MCF 10A (cell line): ENCODE measurements at regions not wholly inside any gene's neighbourhood (a gene's known extent, or its start where the extent isn't known, plus 50 kb on each side); places are given as distances from the start of the nearest gene placed in this dataset.

Source experiments
- BruUV-seq: library from RNA; stranded (reverse); fragments of 400-500 nt; replicated peaks from 2 replicates; lab custom pipeline; 2021; lab: Mats Ljungman, UMichigan
- CTCF ChIA-PET: fragments of 300-600 bp; sonication (Branson Sonifier 250); formaldehyde crosslinking; extraction: SDS; loops from one replicate; lab custom pipeline; 2021; ENCODE audit warnings: antibody characterized with exemption, inconsistent platforms; lab: Yijun Ruan, JAX
- POLR2A ChIA-PET: fragments of 300-600, 350-650 bp; sonication (Branson Sonifier 250); formaldehyde crosslinking; extraction: SDS; loops from one replicate; lab custom pipeline; 2020; ENCODE audit warnings: antibody characterized with exemption, inconsistent platforms; lab: Yijun Ruan, JAX
- DNase-seq: peaks from one replicate; pipeline ENCODE4 v3.0.0-alpha.2; 2018; ENCODE audit not compliant: unreplicated experiment
- H3K27ac Mint-ChIP-seq: one replicate; pipeline ENCODE4 v1.8.0; 2022; ENCODE audit warnings: mild to moderate bottlenecking, low read depth, mixed read lengths; ENCODE audit not compliant: unreplicated experiment
- H3K27me3 Mint-ChIP-seq: one replicate; pipeline ENCODE4 v1.8.0; 2022; ENCODE audit warnings: mixed read lengths; ENCODE audit not compliant: insufficient read depth, unreplicated experiment
- H3K36me3 Mint-ChIP-seq: one replicate; pipeline ENCODE4 v1.8.0; 2022; ENCODE audit warnings: mild to moderate bottlenecking, moderate library complexity, mixed read lengths; ENCODE audit not compliant: insufficient read depth, unreplicated experiment
- H3K4me1 Mint-ChIP-seq: one replicate; pipeline ENCODE4 v1.8.0; 2022; ENCODE audit warnings: mixed read lengths; ENCODE audit not compliant: insufficient read depth, unreplicated experiment
- H3K4me3 Mint-ChIP-seq: one replicate; pipeline ENCODE4 v1.8.0; 2022; ENCODE audit warnings: mild to moderate bottlenecking, moderate library complexity, mixed read lengths; ENCODE audit not compliant: unreplicated experiment
- H3K9me3 Mint-ChIP-seq: one replicate; pipeline ENCODE4 v1.8.0; 2022; ENCODE audit warnings: mixed read lengths; ENCODE audit not compliant: unreplicated experiment
- intact Hi-C: fragments of 100-400 bp; cut with micrococcal nuclease; formaldehyde crosslinking; loops from 2 replicates; pipeline ENCODE4 v1.14.1; 2022
- TF ChIP-seq, protein P1 (sequence below): fragments of 200-600 bp; IDR thresholded peaks from one replicate; pipeline ENCODE4 v1.8.0; 2022; ENCODE audit warnings: antibody characterized with exemption, mild to moderate bottlenecking; ENCODE audit not compliant: unreplicated experiment

DNA sequence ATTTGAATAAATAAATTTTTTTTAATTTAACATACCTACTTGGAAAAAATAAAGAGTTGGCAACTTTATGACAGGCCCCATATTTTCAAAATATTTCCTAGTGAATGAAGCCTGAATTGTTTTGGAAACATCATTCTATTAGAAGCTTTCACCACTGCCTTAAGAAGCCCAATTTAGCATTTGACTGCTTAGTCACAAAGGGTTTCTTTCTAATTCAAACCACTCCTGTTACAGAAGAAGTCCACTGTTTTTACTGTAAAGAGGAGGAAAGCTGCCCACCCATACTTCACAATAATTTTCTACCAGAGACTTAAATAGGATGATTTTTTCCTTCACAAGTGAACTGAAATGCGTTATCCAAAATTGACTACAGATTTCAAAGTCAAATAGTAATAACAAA, 534.6 kb upstream of the PTBP2 start:
- intact Hi-C loops, result no loop called here
- H3K36me3 Mint-ChIP-seq, result no peaks in the 10 kb centered on the region
- DNase-seq, result no peak
- peaks cover 18% of the 10 kb centered on the region for H3K9me3 Mint-ChIP-seq
- TF ChIP-seq, protein P1, sequence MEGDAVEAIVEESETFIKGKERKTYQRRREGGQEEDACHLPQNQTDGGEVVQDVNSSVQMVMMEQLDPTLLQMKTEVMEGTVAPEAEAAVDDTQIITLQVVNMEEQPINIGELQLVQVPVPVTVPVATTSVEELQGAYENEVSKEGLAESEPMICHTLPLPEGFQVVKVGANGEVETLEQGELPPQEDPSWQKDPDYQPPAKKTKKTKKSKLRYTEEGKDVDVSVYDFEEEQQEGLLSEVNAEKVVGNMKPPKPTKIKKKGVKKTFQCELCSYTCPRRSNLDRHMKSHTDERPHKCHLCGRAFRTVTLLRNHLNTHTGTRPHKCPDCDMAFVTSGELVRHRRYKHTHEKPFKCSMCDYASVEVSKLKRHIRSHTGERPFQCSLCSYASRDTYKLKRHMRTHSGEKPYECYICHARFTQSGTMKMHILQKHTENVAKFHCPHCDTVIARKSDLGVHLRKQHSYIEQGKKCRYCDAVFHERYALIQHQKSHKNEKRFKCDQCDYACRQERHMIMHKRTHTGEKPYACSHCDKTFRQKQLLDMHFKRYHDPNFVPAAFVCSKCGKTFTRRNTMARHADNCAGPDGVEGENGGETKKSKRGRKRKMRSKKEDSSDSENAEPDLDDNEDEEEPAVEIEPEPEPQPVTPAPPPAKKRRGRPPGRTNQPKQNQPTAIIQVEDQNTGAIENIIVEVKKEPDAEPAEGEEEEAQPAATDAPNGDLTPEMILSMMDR, result no peak
- H3K4me1 Mint-ChIP-seq, result no peaks in the 10 kb centered on the region
- no peaks in the 10 kb centered on the region for H3K27me3 Mint-ChIP-seq
- no peak overlapping the region for H3K27ac Mint-ChIP-seq
- CTCF ChIA-PET, result interaction anchor here (0.5 to 0.7 kb wide), 2 partner anchors 22 to 916 kb away, joined by 3 to 4 read pairs; no protein-coding TSS in a partner anchor
- no peak overlapping the region for H3K4me3 Mint-ChIP-seq
- POLR2A ChIA-PET, result no interaction called here
- no TSS peak for BruUV-seq

DNA sequence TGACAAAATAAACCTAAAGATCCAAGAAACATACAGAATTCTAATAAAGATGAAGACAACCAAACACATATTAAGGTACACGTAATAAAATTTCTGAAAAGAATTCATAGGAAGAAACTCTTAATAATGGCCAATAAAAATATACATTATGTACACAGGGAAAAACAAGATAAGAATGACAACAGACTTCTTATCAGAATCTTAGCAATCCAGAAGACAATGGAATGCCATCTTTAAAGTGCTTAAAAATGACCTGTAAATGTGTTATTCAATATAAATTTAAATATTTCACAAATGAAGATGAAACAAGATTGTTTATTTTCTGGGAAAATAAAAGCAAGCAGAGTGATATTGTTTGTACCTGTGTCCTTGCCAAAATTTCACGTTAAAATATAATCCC, 530.4 kb upstream of the PTBP2 start:
- peaks cover 18% of the 10 kb centered on the region for H3K9me3 Mint-ChIP-seq
- ChIA-PET POLR2A (no interaction called here), CTCF (no interaction called here)
- BruUV-seq, result no TSS peak
- intact Hi-C loops, result no loop called here
- no peaks in the 10 kb centered on the region for H3K36me3 Mint-ChIP-seq
- H3K27ac Mint-ChIP-seq, result no peak overlapping the region
- no peak overlapping the region for H3K4me3 Mint-ChIP-seq
- H3K27me3 Mint-ChIP-seq, result no peaks in the 10 kb centered on the region
- H3K4me1 Mint-ChIP-seq, result no peaks in the 10 kb centered on the region
- TF ChIP-seq, protein P1, result no peak
- DNase-seq, result no peak

DNA sequence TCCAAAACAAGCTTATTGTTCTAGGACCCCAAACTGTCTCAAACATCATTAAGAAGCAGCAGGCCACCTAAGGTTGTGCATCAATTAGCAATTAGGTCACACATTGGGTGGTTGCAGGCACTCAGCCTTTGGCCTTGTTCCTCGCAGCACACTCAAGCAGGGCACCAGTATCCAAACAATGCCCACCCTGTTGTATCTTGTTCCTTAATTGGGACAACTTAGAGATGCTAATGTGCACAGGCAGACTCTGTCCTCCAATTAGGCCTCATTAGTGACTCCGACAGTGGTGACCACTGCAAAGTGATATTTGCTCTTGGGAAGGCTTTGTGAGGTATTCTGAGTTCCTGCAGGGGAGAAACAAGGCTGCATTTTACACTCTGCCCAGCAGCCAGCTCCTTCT, 515.1 kb upstream of the PTBP2 start:
- no peaks in the 10 kb centered on the region for H3K36me3 Mint-ChIP-seq
- POLR2A ChIA-PET, result no interaction called here

DNA sequence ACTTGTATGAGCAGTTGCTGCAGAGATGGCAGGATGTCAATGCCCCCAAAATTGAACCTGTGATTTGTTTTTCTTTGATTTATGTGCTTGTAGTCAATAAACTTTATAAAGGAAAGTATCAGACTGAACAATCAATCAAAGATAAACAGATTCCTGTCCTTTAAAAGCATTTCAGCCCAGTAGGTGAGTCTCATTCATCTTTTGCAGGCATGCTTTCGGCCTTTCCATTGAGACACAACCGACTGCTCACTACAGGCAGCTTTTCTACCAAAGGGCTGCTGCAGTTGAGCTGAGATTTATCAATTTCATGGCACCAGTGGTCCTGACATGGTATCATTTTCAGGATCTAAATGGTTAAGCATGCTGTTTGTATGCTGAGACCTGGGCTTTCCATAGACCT, 513.6 kb upstream of the PTBP2 start:
- no peak for DNase-seq
- no peaks in the 10 kb centered on the region for H3K36me3 Mint-ChIP-seq
- no peaks in the 10 kb centered on the region for H3K27me3 Mint-ChIP-seq
- POLR2A ChIA-PET, result no interaction called here
- H3K4me1 Mint-ChIP-seq, result no peaks in the 10 kb centered on the region
- intact Hi-C loops, result no loop called here
- H3K9me3 Mint-ChIP-seq, result no peaks in the 10 kb centered on the region
- no peak overlapping the region for H3K27ac Mint-ChIP-seq
- CTCF ChIA-PET, result interaction anchor here (0.5 kb wide), 1 partner anchor 921 kb away, joined by 4 read pairs; no protein-coding TSS in a partner anchor
- H3K4me3 Mint-ChIP-seq, result no peak overlapping the region
- no TSS peak for BruUV-seq
- TF ChIP-seq, protein P1, result no peak

More for the DNA sequence above, 515.1 kb upstream of the PTBP2 start:
- CTCF ChIA-PET, result no interaction called here
- H3K4me3 Mint-ChIP-seq, result no peak overlapping the region
- BruUV-seq, result no TSS peak
- no peak for DNase-seq
- H3K9me3 Mint-ChIP-seq, result no peaks in the 10 kb centered on the region
- no peaks in the 10 kb centered on the region for H3K4me1 Mint-ChIP-seq
- H3K27me3 Mint-ChIP-seq, result no peaks in the 10 kb centered on the region
- no peak overlapping the region for H3K27ac Mint-ChIP-seq
- intact Hi-C loops, result no loop called here
- TF ChIP-seq, protein P1, result no peak
